Coronary artery (tissue), 2 donors: ENCODE measurements at regions not wholly inside any gene's neighbourhood (a gene's known extent, or its start where the extent isn't known, plus 50 kb on each side); places are given as distances from the start of the nearest gene placed in this dataset.

Experiments used
- DNase-seq: peaks from one replicate; pipeline ENCODE4 v3.0.0-alpha.2; 2017; ENCODE audit warnings: low spot score
- H3K27ac ChIP-seq, 2 donors: fragments of 200-600 bp; sonication (generic); one replicate each; pipeline ENCODE4 v1.5.1; 2016 to 2019
- H3K4me3 ChIP-seq: fragments of 200-600 bp; sonication (generic); 2 replicates; pipeline ENCODE4 v1.5.1; 2016; ENCODE audit warnings: mild to moderate bottlenecking, moderate library complexity
- TF ChIP-seq, protein P1 (sequence below): fragments of 200-600 bp; sonication (generic); IDR thresholded peaks from one replicate; pipeline ENCODE4 v1.5.1; 2019; ENCODE audit warnings: antibody characterized with exemption

DNA sequence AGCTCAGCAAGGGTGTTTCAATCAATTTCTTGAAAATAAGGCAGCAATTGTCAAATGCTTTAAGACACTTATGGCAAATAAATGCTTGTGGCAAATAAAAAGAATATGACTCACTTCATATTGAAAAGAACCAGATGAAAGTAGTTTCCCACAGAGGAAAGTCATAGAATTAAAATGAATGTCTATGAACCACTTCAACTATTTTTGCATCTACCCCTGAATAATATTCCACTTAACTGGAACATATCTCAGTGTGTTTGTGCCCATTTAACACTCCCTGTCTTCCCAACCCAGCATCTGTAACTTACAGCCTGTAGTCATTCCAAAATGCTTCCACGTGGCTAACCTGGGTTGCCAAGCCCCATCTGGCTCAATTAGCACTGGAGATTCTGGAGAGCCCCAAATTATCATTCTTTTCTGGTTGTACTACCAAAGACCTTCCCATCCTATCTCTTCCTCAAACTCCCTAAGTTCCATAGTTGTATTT, 84.7 kb downstream of the FEM1C start:
- no peak for DNase-seq
- TF ChIP-seq, protein P1, sequence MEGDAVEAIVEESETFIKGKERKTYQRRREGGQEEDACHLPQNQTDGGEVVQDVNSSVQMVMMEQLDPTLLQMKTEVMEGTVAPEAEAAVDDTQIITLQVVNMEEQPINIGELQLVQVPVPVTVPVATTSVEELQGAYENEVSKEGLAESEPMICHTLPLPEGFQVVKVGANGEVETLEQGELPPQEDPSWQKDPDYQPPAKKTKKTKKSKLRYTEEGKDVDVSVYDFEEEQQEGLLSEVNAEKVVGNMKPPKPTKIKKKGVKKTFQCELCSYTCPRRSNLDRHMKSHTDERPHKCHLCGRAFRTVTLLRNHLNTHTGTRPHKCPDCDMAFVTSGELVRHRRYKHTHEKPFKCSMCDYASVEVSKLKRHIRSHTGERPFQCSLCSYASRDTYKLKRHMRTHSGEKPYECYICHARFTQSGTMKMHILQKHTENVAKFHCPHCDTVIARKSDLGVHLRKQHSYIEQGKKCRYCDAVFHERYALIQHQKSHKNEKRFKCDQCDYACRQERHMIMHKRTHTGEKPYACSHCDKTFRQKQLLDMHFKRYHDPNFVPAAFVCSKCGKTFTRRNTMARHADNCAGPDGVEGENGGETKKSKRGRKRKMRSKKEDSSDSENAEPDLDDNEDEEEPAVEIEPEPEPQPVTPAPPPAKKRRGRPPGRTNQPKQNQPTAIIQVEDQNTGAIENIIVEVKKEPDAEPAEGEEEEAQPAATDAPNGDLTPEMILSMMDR = no peak
- H3K4me3 ChIP-seq = no peak overlapping the region
- H3K27ac ChIP-seq = peak overlapping the region in 1 of 2 donors; percentile 17

DNA sequence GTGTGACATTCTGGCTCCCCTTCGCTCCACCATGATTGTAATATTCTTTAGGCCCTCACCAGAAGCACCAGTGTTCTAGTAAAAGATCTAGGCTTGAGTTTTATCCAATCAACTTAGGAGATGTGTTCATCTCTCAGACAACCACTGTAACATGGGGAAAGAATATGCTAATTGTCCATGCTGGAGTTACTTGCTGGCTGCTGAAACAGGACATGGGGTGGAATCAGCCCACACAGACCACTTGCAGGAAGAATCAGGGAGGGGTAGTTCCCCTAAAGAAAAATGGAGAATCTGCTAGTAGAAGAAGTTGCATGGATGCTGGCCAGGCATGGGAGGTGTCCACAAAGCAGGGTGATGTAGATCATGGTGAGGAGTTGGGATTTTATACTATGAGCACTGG, 86.2 kb downstream of the FEM1C start:
- Histone ChIP-seq H3K27ac (no peak overlapping the region), H3K4me3 (no peak overlapping the region)
- TF ChIP-seq, protein P1 = no peak
- DNase-seq = no peak

DNA sequence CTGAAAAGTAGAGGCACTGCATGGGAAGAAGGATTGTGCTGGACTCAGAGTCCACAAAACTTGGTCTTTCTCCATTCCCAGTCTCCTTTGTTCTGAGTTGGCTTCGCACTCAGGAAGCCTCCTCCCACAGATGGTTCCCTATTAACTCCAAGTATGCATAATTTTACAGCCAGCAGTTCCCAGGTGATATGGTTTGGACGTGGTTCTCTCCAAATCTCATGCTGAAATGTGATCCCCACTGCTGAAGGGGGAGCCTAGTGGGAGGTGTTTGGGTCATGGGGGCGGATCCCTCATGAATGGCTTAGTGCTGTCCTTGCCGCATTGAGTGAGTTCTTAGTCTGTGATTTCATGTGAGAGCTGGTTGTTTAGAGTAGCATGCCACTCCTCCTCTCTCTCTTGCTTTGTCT, 86.6 kb downstream of the FEM1C start:
- no peak for DNase-seq
- Histone ChIP-seq H3K27ac (no peak overlapping the region), H3K4me3 (no peak overlapping the region)
- TF ChIP-seq, protein P1 = no peak

DNA sequence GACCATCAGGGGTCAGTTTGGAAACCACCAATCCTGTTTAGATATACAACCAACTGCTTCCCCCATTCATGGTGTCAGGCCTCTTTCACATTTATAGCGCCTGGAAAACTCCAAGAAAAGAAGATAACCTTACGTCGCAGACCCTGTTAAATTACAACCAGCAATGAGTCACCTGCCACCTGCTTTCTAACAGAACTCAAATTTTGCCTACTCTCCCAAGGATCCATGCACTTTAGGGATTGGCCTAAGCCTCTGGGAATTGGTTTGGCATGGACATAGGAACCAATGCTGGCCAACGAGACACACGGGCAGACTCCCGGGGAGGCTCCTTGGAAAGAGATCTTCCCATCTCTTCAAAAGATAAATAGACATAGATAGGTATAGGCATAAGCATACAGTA, 87.0 kb downstream of the FEM1C start:
- Histone ChIP-seq H3K4me3 (no peak overlapping the region), H3K27ac (no peak overlapping the region)
- DNase-seq = no peak

DNA sequence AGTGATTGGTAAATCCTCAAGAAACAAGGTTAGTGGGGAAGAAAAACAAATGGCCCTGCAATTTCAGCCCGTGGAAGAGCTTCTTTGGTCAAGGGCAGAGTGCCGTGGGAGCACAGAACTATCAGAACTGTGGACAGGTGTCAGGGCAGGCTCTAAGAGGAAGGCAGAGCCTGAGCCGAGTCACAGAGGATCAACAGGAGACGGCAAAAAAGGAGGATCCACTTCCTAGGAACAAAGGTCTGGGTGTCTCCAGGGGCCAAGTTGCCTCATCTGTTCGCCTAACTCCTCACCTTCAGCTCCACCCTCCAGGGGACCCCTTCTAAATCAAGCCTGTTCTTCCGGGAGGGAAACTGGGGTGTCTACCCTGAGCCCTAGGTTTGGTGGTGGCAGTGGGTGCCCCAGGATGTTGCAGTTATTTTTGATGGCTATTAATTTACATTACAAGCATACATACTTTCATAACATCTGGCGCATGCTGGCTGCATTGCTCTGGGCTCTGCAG, 88.0 kb downstream of the FEM1C start:
- TF ChIP-seq, protein P1 = no peak
- no peak for DNase-seq
- no peak overlapping the region for H3K4me3 ChIP-seq
- no peak overlapping the region for H3K27ac ChIP-seq

More for the DNA sequence above, 87.0 kb downstream of the FEM1C start:
- TF ChIP-seq, protein P1 = no peak

DNA sequence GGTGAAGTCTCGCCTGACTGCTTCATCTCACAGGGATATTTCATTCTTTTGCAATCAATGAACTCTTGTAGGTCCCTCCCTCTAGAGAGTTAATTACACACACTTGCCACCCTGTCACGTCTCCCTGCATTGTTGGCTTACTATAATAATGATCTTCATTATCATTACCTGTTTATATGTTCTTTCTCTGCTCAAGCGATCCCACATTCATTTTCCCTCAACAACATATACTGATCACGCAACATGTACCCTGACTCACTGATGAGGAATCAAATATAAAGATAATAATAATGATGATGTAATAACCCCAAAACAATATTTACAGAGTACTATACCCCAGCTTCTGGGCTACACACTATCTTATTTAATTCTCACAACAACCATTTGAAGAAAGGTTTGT, 88.5 kb downstream of the FEM1C start:
- H3K27ac ChIP-seq = peak overlapping the region in 1 of 2 donors; percentile 49
- TF ChIP-seq, protein P1 = no peak
- no peak overlapping the region for H3K4me3 ChIP-seq
- no peak for DNase-seq

DNA sequence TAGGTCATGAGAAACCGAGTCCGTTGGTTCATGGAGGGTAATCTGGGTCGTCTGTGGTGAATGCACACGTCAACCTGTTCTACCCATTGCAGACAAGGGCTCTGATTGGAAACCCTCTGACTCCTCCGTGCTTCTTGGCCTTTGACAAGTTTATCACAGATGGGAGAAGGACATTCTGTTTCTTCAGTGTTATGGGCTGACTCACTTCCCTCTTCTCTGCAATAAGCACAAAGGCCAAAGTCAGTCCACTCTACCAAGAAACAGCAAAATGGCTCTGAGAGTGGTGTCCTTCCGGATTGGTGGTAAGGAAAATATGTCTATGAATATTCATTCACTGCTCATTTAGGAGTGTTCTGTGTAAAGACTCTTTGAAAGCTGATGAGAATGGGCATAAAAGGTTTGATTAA, 89.3 kb downstream of the FEM1C start:
- no peak for DNase-seq
- TF ChIP-seq, protein P1 = no peak
- H3K27ac ChIP-seq = peak overlapping the region in 1 of 2 donors; percentile 49
- H3K4me3 ChIP-seq = no peak overlapping the region
